GM12865 (cell line): ENCODE measurements at regions not wholly inside any gene's neighbourhood (a gene's known extent, or its start where the extent isn't known, plus 50 kb on each side); places are given as distances from the start of the nearest gene placed in this dataset.

ENCODE experiments used
- DNase-seq: peaks from one replicate; pipeline ENCODE4 v3.0.0; 2010; ENCODE audit warnings: low read depth
- H3K4me3 ChIP-seq: 2 replicates; pipeline ENCODE4 v1.5.1; 2011; ENCODE audit warnings: mild to moderate bottlenecking, low read depth, low read length, control low read depth
- TF ChIP-seq, protein P1 (sequence below): IDR thresholded peaks from 2 replicates; pipeline ENCODE4 v1.5.1; 2011; ENCODE audit warnings: low read length, control low read depth, low read depth, inconsistent platforms; ENCODE audit not compliant: insufficient read depth; ENCODE audit errors: missing control alignments

DNA sequence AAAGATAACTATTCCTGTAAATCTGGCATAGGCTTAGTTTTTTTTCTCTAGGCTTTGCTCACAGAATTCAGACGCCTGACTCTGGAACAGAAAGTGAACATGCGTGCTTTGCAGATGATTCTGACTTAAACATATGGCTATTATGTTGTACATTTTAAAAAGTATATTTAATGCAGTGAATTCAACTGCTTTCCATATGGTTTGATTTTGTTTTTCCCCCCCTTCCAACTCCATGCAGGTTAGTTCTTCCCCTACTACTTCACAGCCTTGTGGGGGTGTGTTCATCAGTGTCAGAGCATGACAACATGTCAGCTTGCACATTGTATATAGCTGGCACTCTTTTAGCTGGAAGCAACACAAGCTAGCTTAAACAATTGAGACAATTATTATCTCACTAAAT lies 226.8 kb downstream of the TMEM167A start:
- no peak overlapping the region for H3K4me3 ChIP-seq
- no peak for DNase-seq
- TF ChIP-seq, protein P1, sequence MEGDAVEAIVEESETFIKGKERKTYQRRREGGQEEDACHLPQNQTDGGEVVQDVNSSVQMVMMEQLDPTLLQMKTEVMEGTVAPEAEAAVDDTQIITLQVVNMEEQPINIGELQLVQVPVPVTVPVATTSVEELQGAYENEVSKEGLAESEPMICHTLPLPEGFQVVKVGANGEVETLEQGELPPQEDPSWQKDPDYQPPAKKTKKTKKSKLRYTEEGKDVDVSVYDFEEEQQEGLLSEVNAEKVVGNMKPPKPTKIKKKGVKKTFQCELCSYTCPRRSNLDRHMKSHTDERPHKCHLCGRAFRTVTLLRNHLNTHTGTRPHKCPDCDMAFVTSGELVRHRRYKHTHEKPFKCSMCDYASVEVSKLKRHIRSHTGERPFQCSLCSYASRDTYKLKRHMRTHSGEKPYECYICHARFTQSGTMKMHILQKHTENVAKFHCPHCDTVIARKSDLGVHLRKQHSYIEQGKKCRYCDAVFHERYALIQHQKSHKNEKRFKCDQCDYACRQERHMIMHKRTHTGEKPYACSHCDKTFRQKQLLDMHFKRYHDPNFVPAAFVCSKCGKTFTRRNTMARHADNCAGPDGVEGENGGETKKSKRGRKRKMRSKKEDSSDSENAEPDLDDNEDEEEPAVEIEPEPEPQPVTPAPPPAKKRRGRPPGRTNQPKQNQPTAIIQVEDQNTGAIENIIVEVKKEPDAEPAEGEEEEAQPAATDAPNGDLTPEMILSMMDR: no peak

DNA sequence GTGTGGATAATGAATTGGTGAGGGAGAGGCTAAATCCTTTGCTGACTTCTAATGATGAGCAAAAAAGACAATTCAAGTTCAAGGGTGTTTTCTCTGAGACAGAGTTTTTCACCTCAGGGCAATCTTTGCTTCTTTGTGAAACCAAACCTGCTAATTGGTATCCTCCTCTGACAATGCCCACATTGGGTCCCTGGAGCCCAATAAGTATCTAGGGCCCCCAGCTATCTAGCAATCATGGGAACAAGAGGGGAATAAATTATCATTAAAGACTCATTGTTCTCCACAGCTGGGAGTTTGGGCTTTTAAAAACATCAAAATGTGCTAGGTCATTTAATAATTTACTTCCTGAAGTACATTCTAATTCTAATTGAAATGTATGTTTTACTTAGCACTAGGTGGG lies 227.3 kb downstream of the TMEM167A start:
- TF ChIP-seq, protein P1: no peak
- no peak overlapping the region for H3K4me3 ChIP-seq
- no peak for DNase-seq

DNA sequence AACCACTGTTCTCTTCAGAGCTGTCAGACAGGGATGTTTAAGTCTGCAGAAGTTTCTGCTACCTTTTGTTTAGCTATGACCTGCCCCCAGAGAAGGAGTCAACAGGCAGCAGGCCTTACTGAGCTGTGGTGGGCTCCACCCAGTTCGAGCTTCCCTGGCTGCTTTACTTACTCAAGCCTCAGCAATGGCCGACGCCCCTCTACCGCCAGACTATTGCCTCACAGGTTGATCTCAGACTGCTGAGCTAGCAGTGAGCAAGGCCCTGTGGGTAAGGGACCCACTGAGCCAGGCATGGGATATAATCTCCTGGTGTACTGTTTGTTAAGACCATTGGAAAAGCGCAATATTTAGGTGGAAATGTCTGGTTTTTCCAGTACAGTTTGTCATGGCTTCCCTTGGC lies 229.6 kb downstream of the TMEM167A start:
- TF ChIP-seq, protein P1: no peak
- DNase-seq: no peak
- H3K4me3 ChIP-seq: no peak overlapping the region

DNA sequence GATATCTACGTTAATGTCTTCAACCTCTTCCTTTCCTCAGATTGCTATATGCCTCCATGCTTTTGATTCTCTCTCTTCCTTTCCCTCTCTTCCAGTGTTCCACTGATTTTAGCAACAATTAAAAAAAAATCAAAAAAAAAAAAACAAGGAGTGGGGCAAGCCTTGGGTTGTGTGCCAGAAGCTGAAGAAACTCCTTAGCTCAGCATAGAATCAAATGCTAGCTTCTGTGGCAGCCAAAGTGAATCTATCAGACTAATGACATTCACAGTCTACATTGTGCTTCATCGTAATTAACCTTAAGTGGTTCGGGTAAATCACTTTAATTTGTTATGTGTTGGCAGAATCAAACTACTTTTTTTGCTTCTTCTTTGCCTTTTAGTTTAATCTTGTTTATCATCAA lies 237.3 kb downstream of the TMEM167A start:
- TF ChIP-seq, protein P1: no peak
- no peak overlapping the region for H3K4me3 ChIP-seq
- no peak for DNase-seq

DNA sequence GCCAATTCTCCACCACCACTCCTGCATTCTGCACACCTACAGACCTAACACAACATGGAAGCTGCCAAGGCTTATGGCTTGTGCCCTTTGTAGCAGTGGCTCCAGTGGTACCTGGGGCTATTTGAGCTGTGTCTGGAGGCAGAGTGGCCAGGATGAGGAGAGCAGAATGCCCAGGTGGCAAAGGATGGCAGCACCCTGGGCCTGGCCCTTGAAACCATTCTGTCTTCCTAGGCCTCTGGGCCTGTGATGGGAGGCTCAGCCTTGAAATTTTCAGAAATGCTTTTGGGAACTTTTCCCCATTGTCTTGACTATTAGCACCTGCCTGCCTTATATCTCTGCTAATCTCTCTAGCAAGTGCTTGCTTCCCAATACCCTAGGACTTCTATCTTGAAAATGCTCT lies 241.7 kb downstream of the TMEM167A start:
- no peak for DNase-seq
- TF ChIP-seq, protein P1: no peak
- H3K4me3 ChIP-seq: no peak overlapping the region

DNA sequence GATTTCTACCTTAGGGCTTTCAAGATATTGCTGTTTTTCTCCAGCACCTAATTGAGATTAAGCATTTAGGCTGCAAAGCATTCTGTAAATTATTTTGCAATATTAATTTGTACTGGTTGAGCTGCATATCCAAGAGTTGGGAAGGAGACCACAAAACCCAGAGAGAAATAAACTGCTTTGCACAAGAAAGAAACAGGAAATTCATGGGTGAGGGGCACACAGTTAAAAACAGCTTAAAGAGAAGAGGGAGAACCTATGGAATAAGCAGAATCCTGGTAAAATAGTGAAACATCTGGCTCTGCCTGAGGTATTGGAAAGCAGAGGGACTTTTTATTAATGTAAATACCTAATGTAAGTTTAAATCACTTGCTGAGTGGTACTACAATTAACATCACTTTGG lies 243.0 kb downstream of the TMEM167A start:
- H3K4me3 ChIP-seq: no peak overlapping the region
- TF ChIP-seq, protein P1: no peak
- no peak for DNase-seq

DNA sequence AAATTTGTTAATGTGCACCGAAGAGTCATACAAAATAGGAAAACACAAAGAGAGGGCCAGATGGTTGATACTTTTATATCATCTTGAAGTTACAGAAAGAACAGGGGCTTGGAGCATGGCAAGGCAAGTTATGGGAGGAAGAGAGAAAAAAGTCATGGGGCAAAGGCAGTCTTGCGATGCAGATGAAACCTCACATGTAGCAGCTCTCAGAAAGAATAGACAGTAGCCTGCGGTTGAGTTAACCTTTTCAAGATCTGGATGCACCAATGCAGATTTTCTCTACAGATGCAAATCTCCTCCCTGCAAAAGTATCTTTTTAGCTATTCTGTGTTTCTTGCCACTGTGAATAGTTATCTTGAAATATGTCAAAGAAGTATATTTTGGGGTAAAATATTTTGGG lies 243.9 kb downstream of the TMEM167A start:
- H3K4me3 ChIP-seq: no peak overlapping the region
- TF ChIP-seq, protein P1: no peak

More for the DNA sequence above, 243.9 kb downstream of the TMEM167A start:
- no peak for DNase-seq
